A549 (cell line): ENCODE measurements at regions not wholly inside any gene's neighbourhood (a gene's known extent, or its start where the extent isn't known, plus 50 kb on each side); places are given as distances from the start of the nearest gene placed in this dataset.

Source experiments
- EP300 ChIP-seq, 2 experiments: fragments of >200 bp; sonication (Bioruptor Twin); formaldehyde crosslinking; IDR thresholded peaks; 2 replicates in 1 of 2; 3 replicates in 1 of 2; pipeline ENCODE4 v1.6.1; 2016 to 2017
- MAZ ChIP-seq: fragments of 150-350 bp; IDR thresholded peaks from 2 replicates; pipeline ENCODE4 v1.6.1; 2014; ENCODE audit warnings: antibody characterized with exemption, low read depth, low read length, borderline replicate concordance
- POLR2A ChIP-seq: IDR thresholded peaks from 2 replicates; pipeline ENCODE4 v1.6.1; 2012; ENCODE audit warnings: mild to moderate bottlenecking, low read length
- ZFP36 ChIP-seq: fragments of 450-650 bp; IDR thresholded peaks from 2 replicates; pipeline ENCODE4 v1.6.1; 2014; ENCODE audit warnings: borderline replicate concordance; ENCODE audit not compliant: partially characterized antibody

- TF ChIP-seq POLR2A = no peak
- TF ChIP-seq MAZ = no peak
- TF ChIP-seq EP300 (IDR thresholded peaks at IDR 0.05) = no peak
- TF ChIP-seq ZFP36 = no peak
Observed at GRCh38 chr22:49447837-49448236, 379.8 kb downstream of the BRD1 start.
